ENCODE measurements at regions not wholly inside any gene's neighbourhood (a gene's known extent, or its start where the extent isn't known, plus 50 kb on each side); places are given as distances from the start of the nearest gene placed in this dataset.
"Not testable (repeated sequence)": the region's sequence is repeated elsewhere in the genome, so short reads cannot be mapped to it uniquely, and the experiment has no call there.

GRCh38 chr6:95742767-95743289 is 165.5 kb downstream of the MANEA start:
- DNase-seq (ENCODE audit: low spot score in 2 of 2) = no peak
- Histone ChIP-seq H3K9me3 (no peaks in the 10 kb centered on the region), H3K27me3 (no peaks in the 10 kb centered on the region), H3K27ac (no peak overlapping the region), H3K4me1 (no peaks in the 10 kb centered on the region), H3K4me3 (no peak overlapping the region), H3K36me3 (no peaks in the 10 kb centered on the region)
- TF ChIP-seq, protein P1, sequence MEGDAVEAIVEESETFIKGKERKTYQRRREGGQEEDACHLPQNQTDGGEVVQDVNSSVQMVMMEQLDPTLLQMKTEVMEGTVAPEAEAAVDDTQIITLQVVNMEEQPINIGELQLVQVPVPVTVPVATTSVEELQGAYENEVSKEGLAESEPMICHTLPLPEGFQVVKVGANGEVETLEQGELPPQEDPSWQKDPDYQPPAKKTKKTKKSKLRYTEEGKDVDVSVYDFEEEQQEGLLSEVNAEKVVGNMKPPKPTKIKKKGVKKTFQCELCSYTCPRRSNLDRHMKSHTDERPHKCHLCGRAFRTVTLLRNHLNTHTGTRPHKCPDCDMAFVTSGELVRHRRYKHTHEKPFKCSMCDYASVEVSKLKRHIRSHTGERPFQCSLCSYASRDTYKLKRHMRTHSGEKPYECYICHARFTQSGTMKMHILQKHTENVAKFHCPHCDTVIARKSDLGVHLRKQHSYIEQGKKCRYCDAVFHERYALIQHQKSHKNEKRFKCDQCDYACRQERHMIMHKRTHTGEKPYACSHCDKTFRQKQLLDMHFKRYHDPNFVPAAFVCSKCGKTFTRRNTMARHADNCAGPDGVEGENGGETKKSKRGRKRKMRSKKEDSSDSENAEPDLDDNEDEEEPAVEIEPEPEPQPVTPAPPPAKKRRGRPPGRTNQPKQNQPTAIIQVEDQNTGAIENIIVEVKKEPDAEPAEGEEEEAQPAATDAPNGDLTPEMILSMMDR (IDR thresholded peaks at IDR 0.05) = no peak
- intact Hi-C loops (cut with DNase I) = no loop called here

GRCh38 chr6:95743591-95743990 is 166.3 kb downstream of the MANEA start:
- H3K4me3 ChIP-seq = no peak overlapping the region

DNA sequence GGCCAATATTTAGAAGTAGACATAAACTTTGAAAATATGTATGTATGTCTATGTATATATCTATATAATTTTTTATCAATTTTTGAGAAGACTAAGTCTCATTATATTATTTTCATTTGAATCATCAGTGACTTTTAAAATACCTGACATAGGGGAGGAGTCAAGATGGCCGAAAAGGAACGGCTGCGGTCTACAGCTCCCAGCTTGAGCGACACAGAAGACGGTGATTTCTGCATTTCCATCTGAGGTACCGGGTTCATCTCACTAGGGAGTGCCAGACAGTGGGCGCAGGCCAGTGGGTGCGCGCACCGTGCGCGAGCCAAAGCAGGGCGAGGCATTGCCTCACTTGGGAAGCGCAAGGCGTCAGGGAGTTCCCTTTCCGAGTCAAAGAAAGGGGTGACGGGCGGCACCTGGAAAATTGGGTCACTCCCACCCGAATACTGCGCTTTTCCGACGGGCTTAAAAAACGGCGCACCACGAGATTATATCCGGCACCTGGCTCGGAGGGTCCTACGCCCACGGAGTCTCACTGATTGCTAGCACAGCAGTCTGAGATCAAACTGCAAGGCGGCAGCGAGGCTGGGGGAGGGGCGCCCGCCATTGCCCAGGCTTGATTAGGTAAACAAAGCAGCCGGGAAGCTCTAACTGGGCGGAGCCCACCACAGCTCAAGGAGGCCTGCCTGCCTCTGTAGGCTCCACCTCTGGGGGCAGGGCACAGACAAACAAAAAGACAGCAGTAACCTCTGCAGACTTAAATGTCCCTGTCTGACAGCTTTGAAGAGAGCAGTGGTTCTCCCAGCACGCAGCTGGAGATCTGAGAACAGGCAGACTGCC is 181.1 kb downstream of the MANEA start:
- H3K4me3 ChIP-seq; H3K27ac ChIP-seq; intact Hi-C loops (cut with DNase I); H3K4me1 ChIP-seq; DNase-seq (ENCODE audit: low spot score in 2 of 2); H3K9me3 ChIP-seq; H3K36me3 ChIP-seq; H3K27me3 ChIP-seq: not testable (repeated sequence)

More at GRCh38 chr6:95743591-95743990, 166.3 kb downstream of the MANEA start:
- Histone ChIP-seq H3K4me1 (no peaks in the 10 kb centered on the region), H3K27me3 (no peaks in the 10 kb centered on the region), H3K9me3 (no peaks in the 10 kb centered on the region), H3K36me3 (no peaks in the 10 kb centered on the region), H3K27ac (no peak overlapping the region)
- intact Hi-C loops (cut with DNase I) = no loop called here
- no peak for DNase-seq (ENCODE audit: low spot score in 2 of 2)
- TF ChIP-seq, protein P1 (IDR thresholded peaks at IDR 0.05) = no peak

DNA sequence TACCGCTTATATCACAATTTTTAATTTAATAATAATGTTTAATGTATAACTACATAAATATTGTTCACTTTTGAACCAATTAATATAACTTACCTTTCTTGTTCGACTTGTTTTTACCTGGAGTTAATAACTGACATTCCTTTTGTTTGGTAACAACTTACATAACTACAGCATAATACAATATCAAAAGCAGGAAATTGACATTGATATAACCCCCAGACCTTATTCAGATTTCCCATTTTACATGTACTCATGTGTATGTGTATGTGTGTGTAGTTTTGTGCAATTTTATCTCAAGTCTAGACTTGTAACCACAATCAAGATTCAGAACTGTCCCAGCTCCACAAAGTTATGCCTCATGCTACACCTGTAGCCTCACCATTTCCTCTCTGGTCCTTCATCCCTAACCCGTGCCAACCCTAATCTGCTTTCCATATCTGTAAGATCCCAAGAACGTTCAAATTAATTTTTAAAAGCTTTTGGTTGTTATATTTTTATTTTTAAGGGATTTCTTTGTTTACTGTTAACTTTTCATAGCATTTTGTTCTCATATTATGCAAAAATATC is 190.6 kb downstream of the MANEA start:
- Histone ChIP-seq H3K9me3 (no peaks in the 10 kb centered on the region), H3K27me3 (no peaks in the 10 kb centered on the region), H3K27ac (no peak overlapping the region), H3K36me3 (no peaks in the 10 kb centered on the region), H3K4me1 (no peaks in the 10 kb centered on the region), H3K4me3 (no peak overlapping the region)
- TF ChIP-seq, protein P1 (IDR thresholded peaks at IDR 0.05) = no peak
- DNase-seq (ENCODE audit: low spot score in 2 of 2) = no peak
- intact Hi-C loops (cut with DNase I) = no loop called here

DNA sequence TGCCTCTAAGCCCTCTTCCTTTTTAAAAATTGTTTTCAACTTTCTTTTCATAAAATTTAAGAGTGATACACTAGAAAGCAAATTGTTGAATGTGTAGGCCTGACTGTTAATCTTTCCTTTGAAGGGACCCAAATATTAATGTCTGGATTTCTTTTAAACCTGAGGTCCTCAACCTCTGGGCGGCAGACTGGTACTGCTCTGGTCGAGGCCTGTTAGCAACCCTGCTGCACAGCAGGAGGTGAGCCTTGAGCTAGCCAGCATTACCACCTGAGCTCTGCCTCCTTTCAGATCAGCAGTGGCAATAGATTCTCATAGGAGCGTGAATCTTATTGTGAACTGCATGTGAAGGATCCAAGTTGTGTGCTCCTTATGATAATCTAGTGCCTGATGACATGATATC is 191.2 kb downstream of the MANEA start:
- TF ChIP-seq, protein P1 (IDR thresholded peaks at IDR 0.05) = no peak
- H3K27me3 ChIP-seq = no peaks in the 10 kb centered on the region
- H3K36me3 ChIP-seq = no peaks in the 10 kb centered on the region
- no peaks in the 10 kb centered on the region for H3K9me3 ChIP-seq
- H3K4me1 ChIP-seq = no peaks in the 10 kb centered on the region
- no peak overlapping the region for H3K4me3 ChIP-seq
- intact Hi-C loops (cut with DNase I) = no loop called here
- no peak overlapping the region for H3K27ac ChIP-seq
- no peak for DNase-seq (ENCODE audit: low spot score in 2 of 2)

DNA sequence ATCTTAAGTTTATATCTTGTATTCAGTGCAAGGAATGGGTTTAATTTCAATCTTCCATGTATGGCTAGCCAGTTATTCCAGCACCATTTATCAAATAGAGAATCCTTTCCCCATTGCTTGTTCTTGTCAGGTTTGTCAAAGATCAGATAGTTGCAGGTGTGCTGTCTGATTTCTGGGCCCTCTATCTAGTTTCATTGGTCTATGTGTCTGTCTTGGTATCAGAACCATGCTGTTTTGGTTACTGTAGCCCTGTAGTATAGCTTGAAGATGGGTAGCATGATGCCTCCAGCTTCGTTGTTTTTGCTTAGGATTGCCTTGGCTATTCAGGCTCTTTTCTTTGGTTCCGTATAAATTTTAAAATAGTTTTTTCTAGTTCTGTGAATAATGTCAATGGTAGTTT is 200.0 kb downstream of the MANEA start:
- DNase-seq (ENCODE audit: low spot score in 2 of 2) = no peak
- Histone ChIP-seq H3K4me1 (no peaks in the 10 kb centered on the region), H3K36me3 (no peaks in the 10 kb centered on the region), H3K4me3 (no peak overlapping the region), H3K9me3 (no peaks in the 10 kb centered on the region), H3K27ac (no peak overlapping the region), H3K27me3 (no peaks in the 10 kb centered on the region)
- intact Hi-C loops (cut with DNase I) = no loop called here
- TF ChIP-seq, protein P1 (IDR thresholded peaks at IDR 0.05) = no peak

Measured in ascending aorta (tissue), 2 donors.